Endothelial cell of umbilical vein (primary cell): ENCODE measurements at regions not wholly inside any gene's neighbourhood (a gene's known extent, or its start where the extent isn't known, plus 50 kb on each side); places are given as distances from the start of the nearest gene placed in this dataset.

Source experiments
- BruUV-seq: library from RNA; stranded (reverse); fragments of 400-500 nt; replicated peaks from 2 replicates; lab custom pipeline; 2021; lab: Mats Ljungman, UMichigan
- CTCF ChIA-PET: fragments of 300-600, 350-600 bp; sonication (Branson Sonifier 250); formaldehyde crosslinking; loops from one replicate; lab custom pipeline; 2021; ENCODE audit warnings: antibody characterized with exemption, inconsistent platforms; lab: Charles Lee
- POLR2A ChIA-PET: fragments of 300-600, 350-600 bp; sonication (Branson Sonifier 250); formaldehyde crosslinking; loops from one replicate; lab custom pipeline; 2021; ENCODE audit warnings: antibody characterized with exemption, inconsistent platforms; lab: Charles Lee
- DNase-seq: peaks from one replicate; pipeline ENCODE4 v3.0.0-alpha.2; 2011; ENCODE audit warnings: low read depth, low spot score
- FAIRE-seq: peaks from 2 replicates; lab custom pipeline; 2011; peaks lifted over from hg19 to GRCh38; lab: Jason Lieb, UNC
- H2AFZ ChIP-seq: 2 replicates; pipeline ENCODE4 v1.6.0; 2012; ENCODE audit warnings: low read depth, low read length, control low read depth, inconsistent platforms
- H3K27ac ChIP-seq: 2 replicates; pipeline ENCODE4 v1.5.1; 2011; ENCODE audit warnings: low read depth, mild to moderate bottlenecking, control low read depth, low read length, moderate library complexity; ENCODE audit not compliant: insufficient read depth
- H3K27me3 ChIP-seq, 2 experiments: 2 replicates each; pipeline versions ENCODE4 v1.6.0 to v1.6.1; 2011; ENCODE audit warnings: low read length in 2 of 2, mixed read lengths in 1 of 2; ENCODE audit not compliant: control insufficient read depth in 2 of 2, insufficient read depth in 2 of 2
- H3K36me3 ChIP-seq, 2 experiments: 2 replicates in 1 of 2; 3 replicates in 1 of 2; pipeline ENCODE4 v1.5.1; 2011; ENCODE audit warnings: low read length in 2 of 2, mild to moderate bottlenecking in 1 of 2, moderate library complexity in 1 of 2; ENCODE audit not compliant: control insufficient read depth in 2 of 2, insufficient read depth in 2 of 2; ENCODE audit errors: extremely low read depth in 1 of 2
- H3K4me1 ChIP-seq: 3 replicates; pipeline ENCODE4 v1.5.1; 2011; ENCODE audit warnings: mild to moderate bottlenecking, low read length; ENCODE audit not compliant: control insufficient read depth, insufficient read depth; ENCODE audit errors: extremely low read depth
- H3K4me2 ChIP-seq: 2 replicates; pipeline ENCODE4 v1.6.1; 2011; ENCODE audit warnings: low read length, control low read depth, mixed read lengths; ENCODE audit not compliant: insufficient read depth
- H3K4me3 ChIP-seq, 3 experiments: fragments of 200-600 bp in 1 of 3; sonication (generic), shearing (Covaris generic) in 1 of 3; replicated peaks in 1 of 3; 2 replicates each; pipeline ENCODE4 v1.5.1; 2011 to 2016; ENCODE audit warnings: control low read depth in 3 of 3, low read length in 3 of 3, mild to moderate bottlenecking in 2 of 3, inconsistent platforms in 1 of 3, low read depth in 1 of 3, moderate library complexity in 1 of 3; ENCODE audit not compliant: insufficient read depth in 1 of 3
- H3K79me2 ChIP-seq: 2 replicates; pipeline ENCODE4 v1.6.0; 2012; ENCODE audit warnings: low read length, inconsistent platforms; ENCODE audit not compliant: control insufficient read depth, insufficient read depth
- H3K9ac ChIP-seq: replicated peaks from 2 replicates; pipeline ENCODE3; 2011; ENCODE audit warnings: low read length, control low read depth; ENCODE audit not compliant: insufficient read depth; ENCODE audit errors: extremely low read depth
- H3K9me1 ChIP-seq: replicated peaks from 3 replicates; pipeline ENCODE4 v1.6.0; 2011; ENCODE audit warnings: mild to moderate bottlenecking, low read length; ENCODE audit not compliant: control insufficient read depth, insufficient read depth; ENCODE audit errors: extremely low read depth
- H3K9me3 ChIP-seq: replicated peaks from 2 replicates; pipeline ENCODE4 v1.5.1; 2012; ENCODE audit warnings: low read length, inconsistent platforms; ENCODE audit not compliant: control insufficient read depth, insufficient read depth
- H4K20me1 ChIP-seq: replicated peaks from 2 replicates; pipeline ENCODE3; 2011; ENCODE audit warnings: mild to moderate bottlenecking, low read length; ENCODE audit not compliant: control insufficient read depth, insufficient read depth; ENCODE audit errors: extremely low read depth
- EZH2 ChIP-seq: IDR thresholded peaks from 2 replicates; pipeline ENCODE4 v1.6.1; 2012; ENCODE audit warnings: borderline replicate concordance, low read depth, mild to moderate bottlenecking, moderate library complexity, low read length, inconsistent platforms; ENCODE audit not compliant: severe bottlenecking
- FOS ChIP-seq: IDR thresholded peaks from 2 replicates; pipeline ENCODE4 v1.6.1; 2011; ENCODE audit warnings: mild to moderate bottlenecking, low read length, moderate library complexity, borderline replicate concordance; ENCODE audit not compliant: insufficient read depth
- GATA2 ChIP-seq: IDR thresholded peaks from 2 replicates; pipeline ENCODE4 v1.7.0; 2011; ENCODE audit warnings: low read depth, mild to moderate bottlenecking, moderate library complexity, mixed read lengths, low read length; ENCODE audit not compliant: insufficient read length, insufficient read depth
- JUN ChIP-seq: IDR thresholded peaks from 2 replicates; pipeline ENCODE4 v1.6.1; 2011; ENCODE audit warnings: borderline replicate concordance, low read depth; ENCODE audit not compliant: insufficient read length, insufficient read depth
- MYC ChIP-seq: IDR thresholded peaks from one replicate; pipeline ENCODE4 v1.6.1; 2011; ENCODE audit warnings: mild to moderate bottlenecking, low read depth, low read length
- POLR2A ChIP-seq: IDR thresholded peaks from 2 replicates; pipeline ENCODE4 v1.6.1; 2012; ENCODE audit warnings: low read depth, mild to moderate bottlenecking, control low read depth, low read length
- dilution Hi-C: fragments of 300-500 bp; cut with MboI; formaldehyde crosslinking; loops from one replicate; pipeline ENCODE4 v1.15.0; 2019; ENCODE audit warnings: low sequenced_read_pairs; ENCODE audit not compliant: extremely low pct_ligation_motif_present
- intact Hi-C: fragments of 100-400 bp; cut with micrococcal nuclease; formaldehyde crosslinking; loops from one replicate; pipeline ENCODE4 v1.10.0; 2022
- TF ChIP-seq, protein P1 (sequence below), 2 donors: IDR thresholded peaks; 1 replicate in 1 of 2; 2 replicates in 1 of 2; pipeline ENCODE4 v1.5.1; 2011; ENCODE audit warnings: low read length in 2 of 2, mild to moderate bottlenecking in 2 of 2, moderate library complexity in 2 of 2, control low read depth in 1 of 2, inconsistent platforms in 1 of 2, low read depth in 1 of 2; ENCODE audit not compliant: insufficient read depth in 1 of 2; ENCODE audit errors: extremely low read depth in 1 of 2

DNA sequence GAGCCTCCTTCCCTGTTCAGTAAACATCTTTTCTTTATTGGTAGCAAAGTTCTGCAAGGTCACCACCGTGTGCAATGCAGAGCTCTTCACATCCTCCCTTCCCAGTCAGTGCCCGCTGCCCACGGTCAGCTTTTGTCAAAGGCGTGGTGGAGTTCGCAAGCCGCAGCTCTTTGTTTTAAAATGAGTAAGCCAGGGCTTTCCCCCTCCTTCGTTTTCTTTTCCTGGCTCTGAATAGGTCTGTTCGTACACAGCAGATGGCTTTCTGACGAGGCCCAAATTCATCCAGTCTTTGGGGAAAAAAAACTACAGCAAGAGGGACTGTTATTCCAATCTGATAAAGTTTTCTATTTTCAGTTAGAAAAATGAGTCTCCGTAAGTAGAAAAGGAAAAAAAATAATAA lies 153.2 kb downstream of the LRIG2 start:
- BruUV-seq = no TSS peak
- H3K4me1 ChIP-seq = no peaks in the 10 kb centered on the region
- no peak overlapping the region for H3K9ac ChIP-seq
- POLR2A ChIA-PET = no interaction called here
- CTCF ChIA-PET = no interaction called here
- H3K4me2 ChIP-seq = no peak overlapping the region
- no peaks in the 10 kb centered on the region for H3K79me2 ChIP-seq
- no peaks in the 10 kb centered on the region for H3K9me3 ChIP-seq
- H3K36me3 ChIP-seq = no peaks in the 10 kb centered on the region
- no peak overlapping the region for H3K4me3 ChIP-seq
- H4K20me1 ChIP-seq = no peaks in the 10 kb centered on the region
- intact Hi-C loops (no loop called here), dilution Hi-C loops (no loop called here)
- H3K9me1 ChIP-seq = no peaks in the 10 kb centered on the region
- DNase-seq (no peak), FAIRE-seq (no peak)
- H3K27me3 ChIP-seq = peaks cover 0 to 1% of the 10 kb centered on the region in 2 experiments
- no peak overlapping the region for H3K27ac ChIP-seq
- no peak overlapping the region for H2AFZ ChIP-seq
- TF ChIP-seq FOS (no peak), EZH2 (no peak), MYC (no peak), JUN (no peak)

DNA sequence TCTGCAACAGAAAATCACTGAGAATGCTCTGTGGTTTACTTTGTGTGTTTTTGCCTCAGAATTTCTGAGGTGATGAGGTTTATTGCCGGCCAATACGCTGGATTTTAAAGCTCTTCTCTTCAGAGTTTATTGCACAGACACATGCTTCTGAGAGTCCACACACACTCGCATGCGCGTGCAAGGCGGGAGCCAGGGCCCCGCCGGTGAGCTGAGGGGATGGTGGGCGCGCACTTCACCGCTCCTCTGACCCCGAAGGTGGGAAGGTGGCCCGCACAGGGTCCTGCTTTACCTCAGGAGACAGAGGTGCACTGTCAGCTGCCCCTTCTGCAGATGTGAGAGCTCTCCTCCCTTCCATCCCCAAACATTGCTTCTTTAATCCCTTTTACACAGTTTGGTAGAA lies 158.4 kb upstream of the MAGI3 start:
- Histone ChIP-seq H4K20me1 (no peaks in the 10 kb centered on the region), H2AFZ (no peak overlapping the region), H3K4me3 (no peak overlapping the region), H3K4me1 (no peaks in the 10 kb centered on the region), H3K4me2 (no peak overlapping the region), H3K27ac (no peak overlapping the region), H3K79me2 (no peaks in the 10 kb centered on the region), H3K36me3 (no peaks in the 10 kb centered on the region), H3K9me1 (no peaks in the 10 kb centered on the region), H3K9me3 (no peaks in the 10 kb centered on the region), H3K27me3 (peaks cover 0 to 4% of the 10 kb centered on the region in 2 experiments), H3K9ac (no peak overlapping the region)
- no peak for DNase-seq
- CTCF ChIA-PET = no interaction called here
- POLR2A ChIA-PET = no interaction called here
- FAIRE-seq = no peak
- intact Hi-C loops (no loop called here), dilution Hi-C loops (no loop called here)
- no TSS peak for BruUV-seq
- no peak for TF ChIP-seq POLR2A
- TF ChIP-seq FOS = no peak
- no peak for TF ChIP-seq GATA2
- TF ChIP-seq JUN = no peak
- TF ChIP-seq, protein P1, sequence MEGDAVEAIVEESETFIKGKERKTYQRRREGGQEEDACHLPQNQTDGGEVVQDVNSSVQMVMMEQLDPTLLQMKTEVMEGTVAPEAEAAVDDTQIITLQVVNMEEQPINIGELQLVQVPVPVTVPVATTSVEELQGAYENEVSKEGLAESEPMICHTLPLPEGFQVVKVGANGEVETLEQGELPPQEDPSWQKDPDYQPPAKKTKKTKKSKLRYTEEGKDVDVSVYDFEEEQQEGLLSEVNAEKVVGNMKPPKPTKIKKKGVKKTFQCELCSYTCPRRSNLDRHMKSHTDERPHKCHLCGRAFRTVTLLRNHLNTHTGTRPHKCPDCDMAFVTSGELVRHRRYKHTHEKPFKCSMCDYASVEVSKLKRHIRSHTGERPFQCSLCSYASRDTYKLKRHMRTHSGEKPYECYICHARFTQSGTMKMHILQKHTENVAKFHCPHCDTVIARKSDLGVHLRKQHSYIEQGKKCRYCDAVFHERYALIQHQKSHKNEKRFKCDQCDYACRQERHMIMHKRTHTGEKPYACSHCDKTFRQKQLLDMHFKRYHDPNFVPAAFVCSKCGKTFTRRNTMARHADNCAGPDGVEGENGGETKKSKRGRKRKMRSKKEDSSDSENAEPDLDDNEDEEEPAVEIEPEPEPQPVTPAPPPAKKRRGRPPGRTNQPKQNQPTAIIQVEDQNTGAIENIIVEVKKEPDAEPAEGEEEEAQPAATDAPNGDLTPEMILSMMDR (IDR thresholded peaks at IDR 0.05; ENCODE audit: extremely low read depth in 1 of 2, insufficient read depth in 1 of 2, low read depth in 1 of 2, low read length in 2 of 2) = no peak
